ENCODE measurements at regions not wholly inside any gene's neighbourhood (a gene's known extent, or its start where the extent isn't known, plus 50 kb on each side); places are given as distances from the start of the nearest gene placed in this dataset.

DNA sequence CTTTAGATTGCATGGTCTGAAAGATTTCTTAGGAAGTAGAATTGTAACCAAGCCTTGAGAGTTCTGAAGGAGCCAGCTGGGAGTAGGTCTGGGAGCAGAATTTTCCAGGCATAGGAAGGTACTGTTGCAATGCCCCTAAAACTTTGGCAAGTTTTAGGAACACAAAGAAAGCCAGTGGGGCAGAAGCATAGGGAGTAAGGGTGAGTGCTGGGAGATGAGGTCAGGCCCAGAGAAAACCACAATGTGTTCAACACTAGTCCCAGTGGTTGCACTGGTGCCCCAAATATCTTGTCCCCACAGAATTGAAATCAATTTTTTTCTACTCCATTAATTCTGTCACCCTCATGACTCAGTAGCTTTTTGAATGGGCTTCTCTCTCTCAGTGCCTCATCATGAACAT is 120.7 kb upstream of the GALNT15 start:
- TF ChIP-seq, protein P1, sequence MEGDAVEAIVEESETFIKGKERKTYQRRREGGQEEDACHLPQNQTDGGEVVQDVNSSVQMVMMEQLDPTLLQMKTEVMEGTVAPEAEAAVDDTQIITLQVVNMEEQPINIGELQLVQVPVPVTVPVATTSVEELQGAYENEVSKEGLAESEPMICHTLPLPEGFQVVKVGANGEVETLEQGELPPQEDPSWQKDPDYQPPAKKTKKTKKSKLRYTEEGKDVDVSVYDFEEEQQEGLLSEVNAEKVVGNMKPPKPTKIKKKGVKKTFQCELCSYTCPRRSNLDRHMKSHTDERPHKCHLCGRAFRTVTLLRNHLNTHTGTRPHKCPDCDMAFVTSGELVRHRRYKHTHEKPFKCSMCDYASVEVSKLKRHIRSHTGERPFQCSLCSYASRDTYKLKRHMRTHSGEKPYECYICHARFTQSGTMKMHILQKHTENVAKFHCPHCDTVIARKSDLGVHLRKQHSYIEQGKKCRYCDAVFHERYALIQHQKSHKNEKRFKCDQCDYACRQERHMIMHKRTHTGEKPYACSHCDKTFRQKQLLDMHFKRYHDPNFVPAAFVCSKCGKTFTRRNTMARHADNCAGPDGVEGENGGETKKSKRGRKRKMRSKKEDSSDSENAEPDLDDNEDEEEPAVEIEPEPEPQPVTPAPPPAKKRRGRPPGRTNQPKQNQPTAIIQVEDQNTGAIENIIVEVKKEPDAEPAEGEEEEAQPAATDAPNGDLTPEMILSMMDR (IDR thresholded peaks at IDR 0.05), result no peak
- TF ChIP-seq ZFX (IDR thresholded peaks at IDR 0.05; ENCODE audit: borderline replicate concordance), result no peak

Data from 22Rv1 (cell line).